MCF 10A (cell line): ENCODE measurements at regions not wholly inside any gene's neighbourhood (a gene's known extent, or its start where the extent isn't known, plus 50 kb on each side); places are given as distances from the start of the nearest gene placed in this dataset.

ENCODE experiments used
- BruUV-seq: library from RNA; stranded (reverse); fragments of 400-500 nt; replicated peaks from 2 replicates; lab custom pipeline; 2021; lab: Mats Ljungman, UMichigan
- CTCF ChIA-PET: fragments of 300-600 bp; sonication (Branson Sonifier 250); formaldehyde crosslinking; extraction: SDS; loops from one replicate; lab custom pipeline; 2021; ENCODE audit warnings: antibody characterized with exemption, inconsistent platforms; lab: Yijun Ruan, JAX
- POLR2A ChIA-PET: fragments of 300-600, 350-650 bp; sonication (Branson Sonifier 250); formaldehyde crosslinking; extraction: SDS; loops from one replicate; lab custom pipeline; 2020; ENCODE audit warnings: antibody characterized with exemption, inconsistent platforms; lab: Yijun Ruan, JAX
- DNase-seq: peaks from one replicate; pipeline ENCODE4 v3.0.0-alpha.2; 2018; ENCODE audit not compliant: unreplicated experiment
- H3K27ac Mint-ChIP-seq: one replicate; pipeline ENCODE4 v1.8.0; 2022; ENCODE audit warnings: mild to moderate bottlenecking, low read depth, mixed read lengths; ENCODE audit not compliant: unreplicated experiment
- H3K27me3 Mint-ChIP-seq: one replicate; pipeline ENCODE4 v1.8.0; 2022; ENCODE audit warnings: mixed read lengths; ENCODE audit not compliant: insufficient read depth, unreplicated experiment
- H3K36me3 Mint-ChIP-seq: one replicate; pipeline ENCODE4 v1.8.0; 2022; ENCODE audit warnings: mild to moderate bottlenecking, moderate library complexity, mixed read lengths; ENCODE audit not compliant: insufficient read depth, unreplicated experiment
- H3K4me1 Mint-ChIP-seq: one replicate; pipeline ENCODE4 v1.8.0; 2022; ENCODE audit warnings: mixed read lengths; ENCODE audit not compliant: insufficient read depth, unreplicated experiment
- H3K4me3 Mint-ChIP-seq: one replicate; pipeline ENCODE4 v1.8.0; 2022; ENCODE audit warnings: mild to moderate bottlenecking, moderate library complexity, mixed read lengths; ENCODE audit not compliant: unreplicated experiment
- H3K9me3 Mint-ChIP-seq: one replicate; pipeline ENCODE4 v1.8.0; 2022; ENCODE audit warnings: mixed read lengths; ENCODE audit not compliant: unreplicated experiment
- CTCF ChIP-seq: fragments of 200-600 bp; IDR thresholded peaks from one replicate; pipeline ENCODE4 v1.8.0; 2022; ENCODE audit warnings: antibody characterized with exemption, mild to moderate bottlenecking; ENCODE audit not compliant: unreplicated experiment
- intact Hi-C: fragments of 100-400 bp; cut with micrococcal nuclease; formaldehyde crosslinking; loops from 2 replicates; pipeline ENCODE4 v1.14.1; 2022

- no peak overlapping the region for H3K27ac Mint-ChIP-seq
- ChIA-PET POLR2A (no interaction called here), CTCF (no interaction called here)
- peaks cover 7% of the 10 kb centered on the region for H3K9me3 Mint-ChIP-seq
- H3K4me1 Mint-ChIP-seq, result peaks cover 4% of the 10 kb centered on the region
- BruUV-seq, result no TSS peak
- no peak for TF ChIP-seq CTCF
- DNase-seq, result no peak
- intact Hi-C loops, result no loop called here
- no peaks in the 10 kb centered on the region for H3K27me3 Mint-ChIP-seq
- H3K36me3 Mint-ChIP-seq, result no peaks in the 10 kb centered on the region
- H3K4me3 Mint-ChIP-seq, result no peak overlapping the region
These were observed 201.8 kb upstream of the GK2 start for GRCh38 chr4:79609817-79610216.

- no peak for DNase-seq
- POLR2A ChIA-PET, result no interaction called here
- Mint-ChIP-seq H3K27me3 (no peaks in the 10 kb centered on the region), H3K36me3 (no peaks in the 10 kb centered on the region), H3K4me3 (no peak overlapping the region), H3K27ac (no peak overlapping the region), H3K9me3 (peaks cover 7% of the 10 kb centered on the region), H3K4me1 (peaks cover 4% of the 10 kb centered on the region)
- CTCF ChIA-PET, result interaction anchor here (0.7 kb wide), 1 partner anchor 575 kb away, joined by 3 read pairs; no protein-coding TSS in a partner anchor
- intact Hi-C loops, result no loop called here
- no peak for TF ChIP-seq CTCF
- no TSS peak for BruUV-seq
These were observed 200.0 kb upstream of the GK2 start for GRCh38 chr4:79607979-79608378.

GRCh38 chr4:79604152-79604551, 196.1 kb upstream of the GK2 start:
- H3K27me3 Mint-ChIP-seq, result no peaks in the 10 kb centered on the region
- DNase-seq, result no peak
- BruUV-seq, result no TSS peak
- intact Hi-C loops, result no loop called here
- H3K4me1 Mint-ChIP-seq, result no peaks in the 10 kb centered on the region
- no peak for TF ChIP-seq CTCF
- H3K4me3 Mint-ChIP-seq, result no peak overlapping the region
- no peaks in the 10 kb centered on the region for H3K36me3 Mint-ChIP-seq
- no peak overlapping the region for H3K27ac Mint-ChIP-seq
- H3K9me3 Mint-ChIP-seq, result peaks cover 13% of the 10 kb centered on the region
- ChIA-PET CTCF (interaction anchor here (0.5 kb wide), 1 partner anchor 651 kb away, joined by 3 read pairs; no protein-coding TSS in a partner anchor), POLR2A (no interaction called here)

- POLR2A ChIA-PET, result no interaction called here
- CTCF ChIA-PET, result interaction anchor here (0.5 kb wide), 1 partner anchor 651 kb away, joined by 3 read pairs; no protein-coding TSS in a partner anchor
- no TSS peak for BruUV-seq
- no peak overlapping the region for H3K27ac Mint-ChIP-seq
- no peak overlapping the region for H3K4me3 Mint-ChIP-seq
- TF ChIP-seq CTCF, result no peak
- H3K36me3 Mint-ChIP-seq, result no peaks in the 10 kb centered on the region
- H3K9me3 Mint-ChIP-seq, result peaks cover 13% of the 10 kb centered on the region
- intact Hi-C loops, result no loop called here
- DNase-seq, result no peak
- no peaks in the 10 kb centered on the region for H3K4me1 Mint-ChIP-seq
- H3K27me3 Mint-ChIP-seq, result no peaks in the 10 kb centered on the region
These were observed 195.7 kb upstream of the GK2 start for GRCh38 chr4:79603681-79604080.
